ENCODE measurements at regions not wholly inside any gene's neighbourhood (a gene's known extent, or its start where the extent isn't known, plus 50 kb on each side); places are given as distances from the start of the nearest gene placed in this dataset.

GRCh38 chr9:93900971-93901861, 53.9 kb downstream of the BARX1 start:
- Mint-ChIP-seq H3K9me3 (no peaks in the 10 kb centered on the region), H3K4me1 (peaks cover 12% of the 10 kb centered on the region), H3K27me3 (peaks cover 20% of the 10 kb centered on the region), H3K4me3 (no peak overlapping the region), H3K36me3 (ENCODE audit: insufficient read depth) (no peaks in the 10 kb centered on the region), H3K27ac (ENCODE audit: low read depth) (no peak overlapping the region)
- no peak for DNase-seq (ENCODE audit: low spot score in 2 of 2)
- no peak for ATAC-seq (replicated peaks; ENCODE audit: extremely low read depth, poor library complexity, severe bottlenecking)

GRCh38 chr9:93900436-93900819, 54.7 kb downstream of the BARX1 start:
- Mint-ChIP-seq H3K4me3 (no peak overlapping the region), H3K27ac (ENCODE audit: low read depth) (no peak overlapping the region), H3K4me1 (peaks cover 12% of the 10 kb centered on the region), H3K36me3 (ENCODE audit: insufficient read depth) (no peaks in the 10 kb centered on the region), H3K27me3 (peaks cover 20% of the 10 kb centered on the region), H3K9me3 (no peaks in the 10 kb centered on the region)
- no peak for DNase-seq (ENCODE audit: low spot score in 2 of 2)
- ATAC-seq (replicated peaks; ENCODE audit: extremely low read depth, poor library complexity, severe bottlenecking), result no peak

- Mint-ChIP-seq H3K36me3 (ENCODE audit: insufficient read depth) (no peaks in the 10 kb centered on the region), H3K4me3 (no peak overlapping the region), H3K27ac (ENCODE audit: low read depth) (no peak overlapping the region), H3K4me1 (peaks cover 12% of the 10 kb centered on the region), H3K9me3 (no peaks in the 10 kb centered on the region), H3K27me3 (peaks cover 20% of the 10 kb centered on the region)
- DNase-seq (ENCODE audit: low spot score in 2 of 2), result no peak
- ATAC-seq (replicated peaks; ENCODE audit: extremely low read depth, poor library complexity, severe bottlenecking), result no peak
Measured at GRCh38 chr9:93899609-93900435, 55.3 kb downstream of the BARX1 start.

GRCh38 chr9:93898502-93899426, 56.4 kb downstream of the BARX1 start:
- ATAC-seq (replicated peaks; ENCODE audit: extremely low read depth, poor library complexity, severe bottlenecking) (no peak), DNase-seq (ENCODE audit: low spot score in 2 of 2) (peak in 1 of 2 donors; percentile 6)
- no peak overlapping the region for H3K4me3 Mint-ChIP-seq
- peak overlapping the region; percentile 33 for H3K27ac Mint-ChIP-seq (ENCODE audit: low read depth)
- H3K36me3 Mint-ChIP-seq (ENCODE audit: insufficient read depth), result no peaks in the 10 kb centered on the region
- no peaks in the 10 kb centered on the region for H3K9me3 Mint-ChIP-seq
- H3K4me1 Mint-ChIP-seq, result peaks cover 12% of the 10 kb centered on the region
- peaks cover 20% of the 10 kb centered on the region for H3K27me3 Mint-ChIP-seq

- no peak for ATAC-seq (replicated peaks; ENCODE audit: extremely low read depth, poor library complexity, severe bottlenecking)
- peak overlapping the region; percentile 33 for H3K27ac Mint-ChIP-seq (ENCODE audit: low read depth)
Measured at GRCh38 chr9:93898026-93898425, 57.1 kb downstream of the BARX1 start.

GRCh38 chr9:93897075-93897970, 57.8 kb downstream of the BARX1 start:
- peak in 1 of 2 donors; percentile 6 for DNase-seq (ENCODE audit: low spot score in 2 of 2)
- H3K36me3 Mint-ChIP-seq (ENCODE audit: insufficient read depth), result no peaks in the 10 kb centered on the region
- ATAC-seq (replicated peaks; ENCODE audit: extremely low read depth, poor library complexity, severe bottlenecking), result no peak
- H3K4me1 Mint-ChIP-seq, result peaks cover 12% of the 10 kb centered on the region
- H3K4me3 Mint-ChIP-seq, result no peak overlapping the region
- H3K27me3 Mint-ChIP-seq, result peaks cover 20% of the 10 kb centered on the region
- H3K27ac Mint-ChIP-seq (ENCODE audit: low read depth), result no peak overlapping the region
- H3K9me3 Mint-ChIP-seq, result no peaks in the 10 kb centered on the region

More at GRCh38 chr9:93898026-93898425, 57.1 kb downstream of the BARX1 start:
- Mint-ChIP-seq H3K36me3 (ENCODE audit: insufficient read depth) (no peaks in the 10 kb centered on the region), H3K4me3 (no peak overlapping the region), H3K9me3 (no peaks in the 10 kb centered on the region), H3K27me3 (peaks cover 20% of the 10 kb centered on the region), H3K4me1 (peaks cover 12% of the 10 kb centered on the region)
- DNase-seq (ENCODE audit: low spot score in 2 of 2), result no peak

GRCh38 chr9:93896496-93897033, 58.6 kb downstream of the BARX1 start:
- H3K27ac Mint-ChIP-seq (ENCODE audit: low read depth), result no peak overlapping the region
- H3K36me3 Mint-ChIP-seq (ENCODE audit: insufficient read depth), result no peaks in the 10 kb centered on the region
- H3K4me1 Mint-ChIP-seq, result peaks cover 12% of the 10 kb centered on the region
- H3K9me3 Mint-ChIP-seq, result no peaks in the 10 kb centered on the region
- ATAC-seq (replicated peaks; ENCODE audit: extremely low read depth, poor library complexity, severe bottlenecking) (no peak), DNase-seq (ENCODE audit: low spot score in 2 of 2) (no peak)
- no peak overlapping the region for H3K4me3 Mint-ChIP-seq
- peaks cover 18% of the 10 kb centered on the region for H3K27me3 Mint-ChIP-seq

GRCh38 chr9:93896093-93896492, 59.1 kb downstream of the BARX1 start:
- ATAC-seq (replicated peaks; ENCODE audit: extremely low read depth, poor library complexity, severe bottlenecking) (no peak), DNase-seq (ENCODE audit: low spot score in 2 of 2) (peak in 1 of 2 donors; percentile 5)
- peaks cover 14% of the 10 kb centered on the region for H3K27me3 Mint-ChIP-seq
- H3K36me3 Mint-ChIP-seq (ENCODE audit: insufficient read depth), result no peaks in the 10 kb centered on the region
- peaks cover 12% of the 10 kb centered on the region for H3K4me1 Mint-ChIP-seq
- no peak overlapping the region for H3K27ac Mint-ChIP-seq (ENCODE audit: low read depth)
- no peaks in the 10 kb centered on the region for H3K9me3 Mint-ChIP-seq
- no peak overlapping the region for H3K4me3 Mint-ChIP-seq

- ATAC-seq (replicated peaks; ENCODE audit: extremely low read depth, poor library complexity, severe bottlenecking), result no peak
- Mint-ChIP-seq H3K9me3 (no peaks in the 10 kb centered on the region), H3K36me3 (ENCODE audit: insufficient read depth) (no peaks in the 10 kb centered on the region), H3K27me3 (peaks cover 8% of the 10 kb centered on the region), H3K4me3 (no peak overlapping the region), H3K4me1 (peaks cover 12% of the 10 kb centered on the region), H3K27ac (ENCODE audit: low read depth) (no peak overlapping the region)
- DNase-seq (ENCODE audit: low spot score in 2 of 2), result no peak
Measured at GRCh38 chr9:93895535-93895934, 59.6 kb downstream of the BARX1 start.

- Mint-ChIP-seq H3K4me3 (no peak overlapping the region), H3K36me3 (ENCODE audit: insufficient read depth) (no peaks in the 10 kb centered on the region), H3K27me3 (peaks cover under 1% of the 10 kb centered on the region), H3K9me3 (no peaks in the 10 kb centered on the region), H3K4me1 (peaks cover 12% of the 10 kb centered on the region), H3K27ac (ENCODE audit: low read depth) (no peak overlapping the region)
- ATAC-seq (replicated peaks; ENCODE audit: extremely low read depth, poor library complexity, severe bottlenecking) (no peak), DNase-seq (ENCODE audit: low spot score in 2 of 2) (no peak)
Measured at GRCh38 chr9:93894691-93895079, 60.5 kb downstream of the BARX1 start.

- H3K36me3 Mint-ChIP-seq (ENCODE audit: insufficient read depth), result no peaks in the 10 kb centered on the region
- ATAC-seq (replicated peaks; ENCODE audit: extremely low read depth, poor library complexity, severe bottlenecking) (no peak), DNase-seq (ENCODE audit: low spot score in 2 of 2) (no peak)
- no peak overlapping the region for H3K4me3 Mint-ChIP-seq
- no peaks in the 10 kb centered on the region for H3K9me3 Mint-ChIP-seq
- peaks cover 7% of the 10 kb centered on the region for H3K27me3 Mint-ChIP-seq
- H3K4me1 Mint-ChIP-seq, result peaks cover 12% of the 10 kb centered on the region
- no peak overlapping the region for H3K27ac Mint-ChIP-seq (ENCODE audit: low read depth)
Measured at GRCh38 chr9:93893899-93894690, 61.1 kb downstream of the BARX1 start.
